H1 (cell line): ENCODE measurements at regions not wholly inside any gene's neighbourhood (a gene's known extent, or its start where the extent isn't known, plus 50 kb on each side); places are given as distances from the start of the nearest gene placed in this dataset.

ENCODE experiments used
- BRCA1 ChIP-seq: IDR thresholded peaks from 2 replicates; pipeline ENCODE4 v1.6.1; 2012; ENCODE audit warnings: low read depth, low read length, improper control_type of control experiment
- CHD2 ChIP-seq: IDR thresholded peaks from 2 replicates; pipeline ENCODE4 v1.6.1; 2012; ENCODE audit warnings: low read length, improper control_type of control experiment
- CHD7 ChIP-seq: fragments of 300-600 bp; sonication (generic); IDR thresholded peaks from 2 replicates; pipeline ENCODE4 v1.7.1; 2012; ENCODE audit warnings: low read length, moderate library complexity, mild to moderate bottlenecking, inconsistent platforms; ENCODE audit not compliant: insufficient replicate concordance
- E2F6 ChIP-seq: IDR thresholded peaks from 2 replicates; pipeline ENCODE4 v1.6.1; 2012; ENCODE audit warnings: inconsistent platforms
- EGR1 ChIP-seq: IDR thresholded peaks from 2 replicates; pipeline ENCODE4 v1.6.1; 2011; ENCODE audit warnings: low read depth, low read length, borderline replicate concordance
- JUN ChIP-seq: IDR thresholded peaks from 2 replicates; pipeline ENCODE4 v1.6.1; 2011; ENCODE audit warnings: low read depth, mild to moderate bottlenecking, improper control_type of control experiment, low read length
- KDM4A ChIP-seq: IDR thresholded peaks from one replicate; pipeline ENCODE4 v1.7.1; 2012; ENCODE audit warnings: low read depth, mild to moderate bottlenecking, moderate library complexity, low read length, inconsistent platforms; ENCODE audit not compliant: severe bottlenecking
- RNF2 ChIP-seq: fragments of 200-900, 300-1000 bp; sonication (generic); IDR thresholded peaks from 2 replicates; pipeline ENCODE4 v1.7.1; 2016; ENCODE audit warnings: borderline replicate concordance, low read depth, mild to moderate bottlenecking, antibody characterized with exemption, low read length; ENCODE audit not compliant: poor library complexity, severe bottlenecking; ENCODE audit errors: missing control alignments
- SUZ12 ChIP-seq: fragments of 200-600 bp; sonication (generic); IDR thresholded peaks from 2 replicates; pipeline ENCODE4 v1.6.1; 2012; ENCODE audit warnings: mild to moderate bottlenecking, inconsistent platforms, low read length, moderate library complexity, mixed read lengths
- TBP ChIP-seq: IDR thresholded peaks from 2 replicates; pipeline ENCODE4 v1.6.1; 2011; ENCODE audit warnings: low read depth, low read length, improper control_type of control experiment
- YY1 ChIP-seq: IDR thresholded peaks from 2 replicates; pipeline ENCODE4 v1.6.1; 2011; ENCODE audit warnings: low read depth, mild to moderate bottlenecking, low read length

GRCh38 chr14:65206078-65206447 lies 103.7 kb upstream of the MAX start (continued):
- TF ChIP-seq CHD7 (no peak), JUN (no peak), E2F6 (no peak), CHD2 (no peak), KDM4A (no peak), RNF2 (no peak), TBP (no peak), SUZ12 (no peak), YY1 (no peak), BRCA1 (no peak), EGR1 (no peak)
- TF ChIP-seq, all 59 proteins: peak for 0
